ENCODE measurements at regions not wholly inside any gene's neighbourhood (a gene's known extent, or its start where the extent isn't known, plus 50 kb on each side); places are given as distances from the start of the nearest gene placed in this dataset.

DNA sequence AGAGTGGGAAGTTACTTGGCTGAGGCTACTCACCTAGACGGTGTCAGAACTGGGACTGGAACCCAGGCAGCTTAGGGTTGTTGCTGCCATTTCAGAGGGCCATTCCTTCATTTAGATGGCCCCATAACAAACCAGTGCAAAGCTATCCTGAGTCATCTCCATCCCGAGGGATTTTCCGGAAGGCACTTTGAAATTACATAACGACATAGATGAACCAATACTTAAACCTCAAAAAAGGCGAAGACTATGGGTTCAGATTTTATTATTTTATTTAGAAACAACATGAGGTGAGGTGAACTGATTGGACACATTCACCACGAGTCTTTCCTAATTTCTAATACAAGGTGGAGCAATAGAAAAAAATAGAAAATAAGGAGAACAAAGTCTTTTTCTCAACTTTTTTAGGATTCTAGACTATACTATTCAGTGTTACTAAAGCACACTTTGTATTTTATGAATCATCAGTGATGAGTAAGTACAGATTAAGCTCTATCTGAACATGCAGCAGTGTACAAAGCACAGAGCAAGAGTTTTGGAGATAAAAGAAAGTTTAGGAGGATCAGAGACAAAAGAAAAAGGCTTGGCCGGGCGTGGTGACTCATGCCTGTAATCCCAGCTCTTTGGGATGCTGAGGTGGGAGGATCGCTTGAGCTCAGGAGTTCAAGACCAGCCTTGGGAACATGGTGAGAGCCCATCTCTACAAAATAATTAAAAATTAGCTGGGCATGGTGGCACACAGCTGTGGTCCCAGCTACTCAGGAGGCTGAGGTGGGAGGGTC lies 79.5 kb upstream of the SVIL start (continued):
- TF ChIP-seq, protein P1, sequence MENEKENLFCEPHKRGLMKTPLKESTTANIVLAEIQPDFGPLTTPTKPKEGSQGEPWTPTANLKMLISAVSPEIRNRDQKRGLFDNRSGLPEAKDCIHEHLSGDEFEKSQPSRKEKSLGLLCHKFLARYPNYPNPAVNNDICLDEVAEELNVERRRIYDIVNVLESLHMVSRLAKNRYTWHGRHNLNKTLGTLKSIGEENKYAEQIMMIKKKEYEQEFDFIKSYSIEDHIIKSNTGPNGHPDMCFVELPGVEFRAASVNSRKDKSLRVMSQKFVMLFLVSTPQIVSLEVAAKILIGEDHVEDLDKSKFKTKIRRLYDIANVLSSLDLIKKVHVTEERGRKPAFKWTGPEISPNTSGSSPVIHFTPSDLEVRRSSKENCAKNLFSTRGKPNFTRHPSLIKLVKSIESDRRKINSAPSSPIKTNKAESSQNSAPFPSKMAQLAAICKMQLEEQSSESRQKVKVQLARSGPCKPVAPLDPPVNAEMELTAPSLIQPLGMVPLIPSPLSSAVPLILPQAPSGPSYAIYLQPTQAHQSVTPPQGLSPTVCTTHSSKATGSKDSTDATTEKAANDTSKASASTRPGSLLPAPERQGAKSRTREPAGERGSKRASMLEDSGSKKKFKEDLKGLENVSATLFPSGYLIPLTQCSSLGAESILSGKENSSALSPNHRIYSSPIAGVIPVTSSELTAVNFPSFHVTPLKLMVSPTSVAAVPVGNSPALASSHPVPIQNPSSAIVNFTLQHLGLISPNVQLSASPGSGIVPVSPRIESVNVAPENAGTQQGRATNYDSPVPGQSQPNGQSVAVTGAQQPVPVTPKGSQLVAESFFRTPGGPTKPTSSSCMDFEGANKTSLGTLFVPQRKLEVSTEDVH (IDR thresholded peaks at IDR 0.05; ENCODE audit: low read depth, partially characterized antibody): no peak
- TF ChIP-seq FOXK2 (IDR thresholded peaks at IDR 0.05): no peak
- TF ChIP-seq MTA2 (IDR thresholded peaks at IDR 0.05; ENCODE audit: low read depth): no peak
- TF ChIP-seq CHD4 (IDR thresholded peaks at IDR 0.05): no peak
- no peak for TF ChIP-seq ZZZ3 (IDR thresholded peaks at IDR 0.05; ENCODE audit: control insufficient read depth, insufficient read length, low read depth)
- TF ChIP-seq STAT1 (conservative IDR thresholded peaks at IDR 0.05): no peak
- TF ChIP-seq, protein P2, sequence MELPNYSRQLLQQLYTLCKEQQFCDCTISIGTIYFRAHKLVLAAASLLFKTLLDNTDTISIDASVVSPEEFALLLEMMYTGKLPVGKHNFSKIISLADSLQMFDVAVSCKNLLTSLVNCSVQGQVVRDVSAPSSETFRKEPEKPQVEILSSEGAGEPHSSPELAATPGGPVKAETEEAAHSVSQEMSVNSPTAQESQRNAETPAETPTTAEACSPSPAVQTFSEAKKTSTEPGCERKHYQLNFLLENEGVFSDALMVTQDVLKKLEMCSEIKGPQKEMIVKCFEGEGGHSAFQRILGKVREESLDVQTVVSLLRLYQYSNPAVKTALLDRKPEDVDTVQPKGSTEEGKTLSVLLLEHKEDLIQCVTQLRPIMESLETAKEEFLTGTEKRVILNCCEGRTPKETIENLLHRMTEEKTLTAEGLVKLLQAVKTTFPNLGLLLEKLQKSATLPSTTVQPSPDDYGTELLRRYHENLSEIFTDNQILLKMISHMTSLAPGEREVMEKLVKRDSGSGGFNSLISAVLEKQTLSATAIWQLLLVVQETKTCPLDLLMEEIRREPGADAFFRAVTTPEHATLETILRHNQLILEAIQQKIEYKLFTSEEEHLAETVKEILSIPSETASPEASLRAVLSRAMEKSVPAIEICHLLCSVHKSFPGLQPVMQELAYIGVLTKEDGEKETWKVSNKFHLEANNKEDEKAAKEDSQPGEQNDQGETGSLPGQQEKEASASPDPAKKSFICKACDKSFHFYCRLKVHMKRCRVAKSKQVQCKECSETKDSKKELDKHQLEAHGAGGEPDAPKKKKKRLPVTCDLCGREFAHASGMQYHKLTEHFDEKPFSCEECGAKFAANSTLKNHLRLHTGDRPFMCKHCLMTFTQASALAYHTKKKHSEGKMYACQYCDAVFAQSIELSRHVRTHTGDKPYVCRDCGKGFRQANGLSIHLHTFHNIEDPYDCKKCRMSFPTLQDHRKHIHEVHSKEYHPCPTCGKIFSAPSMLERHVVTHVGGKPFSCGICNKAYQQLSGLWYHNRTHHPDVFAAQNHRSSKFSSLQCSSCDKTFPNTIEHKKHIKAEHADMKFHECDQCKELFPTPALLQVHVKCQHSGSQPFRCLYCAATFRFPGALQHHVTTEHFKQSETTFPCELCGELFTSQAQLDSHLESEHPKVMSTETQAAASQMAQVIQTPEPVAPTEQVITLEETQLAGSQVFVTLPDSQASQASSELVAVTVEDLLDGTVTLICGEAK (IDR thresholded peaks at IDR 0.05; ENCODE audit: borderline replicate concordance): no peak
- TF ChIP-seq, protein P3, sequence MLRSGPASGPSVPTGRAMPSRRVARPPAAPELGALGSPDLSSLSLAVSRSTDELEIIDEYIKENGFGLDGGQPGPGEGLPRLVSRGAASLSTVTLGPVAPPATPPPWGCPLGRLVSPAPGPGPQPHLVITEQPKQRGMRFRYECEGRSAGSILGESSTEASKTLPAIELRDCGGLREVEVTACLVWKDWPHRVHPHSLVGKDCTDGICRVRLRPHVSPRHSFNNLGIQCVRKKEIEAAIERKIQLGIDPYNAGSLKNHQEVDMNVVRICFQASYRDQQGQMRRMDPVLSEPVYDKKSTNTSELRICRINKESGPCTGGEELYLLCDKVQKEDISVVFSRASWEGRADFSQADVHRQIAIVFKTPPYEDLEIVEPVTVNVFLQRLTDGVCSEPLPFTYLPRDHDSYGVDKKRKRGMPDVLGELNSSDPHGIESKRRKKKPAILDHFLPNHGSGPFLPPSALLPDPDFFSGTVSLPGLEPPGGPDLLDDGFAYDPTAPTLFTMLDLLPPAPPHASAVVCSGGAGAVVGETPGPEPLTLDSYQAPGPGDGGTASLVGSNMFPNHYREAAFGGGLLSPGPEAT (IDR thresholded peaks at IDR 0.05; ENCODE audit: low read depth): no peak
